Keratinocyte (primary cell): ENCODE measurements at regions not wholly inside any gene's neighbourhood (a gene's known extent, or its start where the extent isn't known, plus 50 kb on each side); places are given as distances from the start of the nearest gene placed in this dataset.
"Not testable (repeated sequence)": the region's sequence is repeated elsewhere in the genome, so short reads cannot be mapped to it uniquely, and the experiment has no call there.

Experiments
- DNase-seq: peaks from one replicate; pipeline ENCODE4 v3.0.0-alpha.2; 2011; ENCODE audit warnings: low read depth, missing footprints, low spot score
- FAIRE-seq: peaks from 2 replicates; lab custom pipeline; 2011; peaks lifted over from hg19 to GRCh38; lab: Jason Lieb, UNC
- H2AFZ ChIP-seq: 2 replicates; pipeline ENCODE4 v1.6.0; 2012; ENCODE audit warnings: low read length, control low read depth, inconsistent platforms; ENCODE audit not compliant: control insufficient read depth
- H3K27ac ChIP-seq: 2 replicates; pipeline ENCODE4 v1.5.1; 2011; ENCODE audit warnings: low read length; ENCODE audit not compliant: control insufficient read depth, insufficient read depth
- H3K27me3 ChIP-seq: 3 replicates; pipeline ENCODE4 v1.6.0; 2011; ENCODE audit warnings: low read length; ENCODE audit not compliant: control insufficient read depth, insufficient read depth; ENCODE audit errors: extremely low read depth
- H3K36me3 ChIP-seq, 2 experiments: 2 replicates in 1 of 2; 3 replicates in 1 of 2; pipeline ENCODE4 v1.5.1; 2011; ENCODE audit warnings: low read length in 2 of 2, mild to moderate bottlenecking in 1 of 2; ENCODE audit not compliant: control insufficient read depth in 2 of 2, insufficient read depth in 2 of 2; ENCODE audit errors: extremely low read depth in 1 of 2
- H3K4me1 ChIP-seq: 3 replicates; pipeline ENCODE4 v1.5.1; 2011; ENCODE audit warnings: low read length; ENCODE audit not compliant: control insufficient read depth, insufficient read depth; ENCODE audit errors: extremely low read depth
- H3K4me2 ChIP-seq: 3 replicates; pipeline ENCODE4 v1.6.0; 2011; ENCODE audit warnings: low read depth, low read length; ENCODE audit not compliant: control insufficient read depth, insufficient read depth; ENCODE audit errors: extremely low read depth
- H3K4me3 ChIP-seq, 3 experiments: fragments of 200-600 bp in 1 of 3; sonication (generic) in 1 of 3; 2 replicates in 2 of 3; 3 replicates in 1 of 3; pipeline ENCODE4 v1.5.1; 2011 to 2016; ENCODE audit warnings: low read length in 3 of 3, mild to moderate bottlenecking in 3 of 3, control low read depth in 2 of 3, inconsistent platforms in 1 of 3, low read depth in 1 of 3, mixed read lengths in 1 of 3, mixed run types in 1 of 3, moderate library complexity in 1 of 3; ENCODE audit not compliant: control insufficient read depth in 2 of 3, insufficient read depth in 2 of 3; ENCODE audit errors: extremely low read depth in 1 of 3
- H3K79me2 ChIP-seq: 2 replicates; pipeline ENCODE4 v1.6.0; 2012; ENCODE audit warnings: low read length; ENCODE audit not compliant: control insufficient read depth, insufficient read depth
- H3K9ac ChIP-seq: 3 replicates; pipeline ENCODE4 v1.6.0; 2011; ENCODE audit warnings: low read length; ENCODE audit not compliant: control insufficient read depth, insufficient read depth; ENCODE audit errors: extremely low read depth
- H3K9me1 ChIP-seq: 3 replicates; pipeline ENCODE4 v1.6.0; 2011; ENCODE audit warnings: low read length; ENCODE audit not compliant: control insufficient read depth, insufficient read depth; ENCODE audit errors: extremely low read depth
- H3K9me3 ChIP-seq: 2 replicates; pipeline ENCODE4 v1.5.1; 2012; ENCODE audit warnings: low read depth, low read length; ENCODE audit not compliant: control insufficient read depth
- H4K20me1 ChIP-seq: 3 replicates; pipeline ENCODE4 v1.6.0; 2011; ENCODE audit warnings: low read length; ENCODE audit not compliant: control insufficient read depth, insufficient read depth; ENCODE audit errors: extremely low read depth
- EZH2 ChIP-seq: IDR thresholded peaks from one replicate; pipeline ENCODE4 v1.6.1; 2012; ENCODE audit warnings: inconsistent platforms, mild to moderate bottlenecking, low read length, moderate library complexity
- dilution Hi-C: fragments of 300-500 bp; cut with MboI; formaldehyde crosslinking; loops from one replicate; pipeline ENCODE4 v1.7.0; 2020; ENCODE audit warnings: low sequenced_read_pairs; ENCODE audit not compliant: extremely low pct_ligation_motif_present
- TF ChIP-seq, protein P1 (sequence below), 3 experiments: IDR thresholded peaks in 1 of 3; conservative IDR thresholded peaks in 1 of 3; optimal IDR thresholded peaks in 1 of 3; 2 replicates in 2 of 3; 3 replicates in 1 of 3; pipeline versions ENCODE3 to v1.5.1; 2011; ENCODE audit warnings: low read length in 3 of 3, mild to moderate bottlenecking in 3 of 3, moderate library complexity in 2 of 3, control low read depth in 1 of 3, inconsistent platforms in 1 of 3; ENCODE audit not compliant: insufficient read depth in 2 of 3; ENCODE audit errors: extremely low read depth in 1 of 3

DNA sequence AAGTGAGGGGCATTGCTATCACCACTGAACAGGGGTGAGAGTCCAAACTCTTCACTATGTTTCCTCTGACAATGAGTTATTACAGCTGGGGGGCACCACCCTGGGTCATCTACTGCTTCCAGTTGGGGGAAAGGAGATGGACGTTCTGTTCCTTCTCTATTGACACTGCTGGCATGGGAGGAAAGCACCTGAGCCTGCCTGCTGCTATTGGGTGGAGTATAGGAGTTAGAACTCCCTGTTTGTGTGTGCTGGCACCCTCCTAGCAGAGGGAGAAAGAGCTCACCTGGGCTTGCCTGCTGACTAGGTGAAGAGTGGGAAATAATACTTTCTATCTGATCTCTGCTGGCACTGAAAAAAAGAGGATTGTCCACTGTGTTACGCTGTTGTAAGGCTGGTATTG, 163.8 kb downstream of the MSN start:
- no peak for TF ChIP-seq EZH2
- TF ChIP-seq, protein P1, sequence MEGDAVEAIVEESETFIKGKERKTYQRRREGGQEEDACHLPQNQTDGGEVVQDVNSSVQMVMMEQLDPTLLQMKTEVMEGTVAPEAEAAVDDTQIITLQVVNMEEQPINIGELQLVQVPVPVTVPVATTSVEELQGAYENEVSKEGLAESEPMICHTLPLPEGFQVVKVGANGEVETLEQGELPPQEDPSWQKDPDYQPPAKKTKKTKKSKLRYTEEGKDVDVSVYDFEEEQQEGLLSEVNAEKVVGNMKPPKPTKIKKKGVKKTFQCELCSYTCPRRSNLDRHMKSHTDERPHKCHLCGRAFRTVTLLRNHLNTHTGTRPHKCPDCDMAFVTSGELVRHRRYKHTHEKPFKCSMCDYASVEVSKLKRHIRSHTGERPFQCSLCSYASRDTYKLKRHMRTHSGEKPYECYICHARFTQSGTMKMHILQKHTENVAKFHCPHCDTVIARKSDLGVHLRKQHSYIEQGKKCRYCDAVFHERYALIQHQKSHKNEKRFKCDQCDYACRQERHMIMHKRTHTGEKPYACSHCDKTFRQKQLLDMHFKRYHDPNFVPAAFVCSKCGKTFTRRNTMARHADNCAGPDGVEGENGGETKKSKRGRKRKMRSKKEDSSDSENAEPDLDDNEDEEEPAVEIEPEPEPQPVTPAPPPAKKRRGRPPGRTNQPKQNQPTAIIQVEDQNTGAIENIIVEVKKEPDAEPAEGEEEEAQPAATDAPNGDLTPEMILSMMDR (optimal IDR thresholded peaks at IDR 0.05 in 1 of 3, IDR thresholded peaks at IDR 0.05 in 1 of 3, conservative IDR thresholded peaks at IDR 0.05 in 1 of 3; ENCODE audit: extremely low read depth in 1 of 3, insufficient read depth in 2 of 3, low read length in 3 of 3), result no peak
- dilution Hi-C loops, result no loop called here
- Histone ChIP-seq H3K9ac (no peak overlapping the region), H3K4me3 (no peak overlapping the region), H3K4me2 (no peak overlapping the region), H3K36me3 (no peaks in the 10 kb centered on the region), H4K20me1 (no peaks in the 10 kb centered on the region), H3K4me1 (no peaks in the 10 kb centered on the region), H3K9me1 (no peaks in the 10 kb centered on the region), H3K27me3 (no peaks in the 10 kb centered on the region), H3K9me3 (no peaks in the 10 kb centered on the region), H3K79me2 (no peaks in the 10 kb centered on the region), H3K27ac (no peak overlapping the region), H2AFZ (no peak overlapping the region)
- no peak for FAIRE-seq
- no peak for DNase-seq

DNA sequence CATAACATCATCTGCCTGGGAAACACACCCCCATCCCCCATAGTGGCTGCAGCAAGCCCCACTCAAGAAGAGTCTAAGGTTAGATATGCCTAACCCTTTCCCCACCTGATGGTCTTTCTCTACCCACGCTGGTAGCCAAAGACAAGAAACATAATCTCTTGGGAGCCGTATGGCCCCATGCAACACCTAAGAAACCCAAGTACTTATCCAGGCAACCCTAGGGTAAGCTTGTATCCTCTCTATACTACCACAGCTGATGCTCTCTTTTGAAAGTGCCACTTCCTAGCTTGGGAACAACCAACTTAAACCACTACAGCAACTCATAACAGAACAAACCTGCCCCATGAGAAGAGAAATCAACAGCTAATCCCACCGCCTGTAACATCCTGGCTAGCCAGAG, 161.1 kb downstream of the MSN start:
- no peak for TF ChIP-seq EZH2
- TF ChIP-seq, protein P1 (optimal IDR thresholded peaks at IDR 0.05 in 1 of 3, IDR thresholded peaks at IDR 0.05 in 1 of 3, conservative IDR thresholded peaks at IDR 0.05 in 1 of 3; ENCODE audit: extremely low read depth in 1 of 3, insufficient read depth in 2 of 3, low read length in 3 of 3), result no peak
- Histone ChIP-seq H3K9ac (no peak overlapping the region), H3K4me1 (no peaks in the 10 kb centered on the region), H3K4me3 (no peak overlapping the region), H3K9me1 (no peaks in the 10 kb centered on the region), H2AFZ (no peak overlapping the region), H4K20me1 (no peaks in the 10 kb centered on the region), H3K27me3 (no peaks in the 10 kb centered on the region), H3K27ac (no peak overlapping the region), H3K79me2 (no peaks in the 10 kb centered on the region), H3K36me3 (no peaks in the 10 kb centered on the region), H3K9me3 (no peaks in the 10 kb centered on the region), H3K4me2 (no peak overlapping the region)
- dilution Hi-C loops, result no loop called here
- DNase-seq (no peak), FAIRE-seq (no peak)

DNA sequence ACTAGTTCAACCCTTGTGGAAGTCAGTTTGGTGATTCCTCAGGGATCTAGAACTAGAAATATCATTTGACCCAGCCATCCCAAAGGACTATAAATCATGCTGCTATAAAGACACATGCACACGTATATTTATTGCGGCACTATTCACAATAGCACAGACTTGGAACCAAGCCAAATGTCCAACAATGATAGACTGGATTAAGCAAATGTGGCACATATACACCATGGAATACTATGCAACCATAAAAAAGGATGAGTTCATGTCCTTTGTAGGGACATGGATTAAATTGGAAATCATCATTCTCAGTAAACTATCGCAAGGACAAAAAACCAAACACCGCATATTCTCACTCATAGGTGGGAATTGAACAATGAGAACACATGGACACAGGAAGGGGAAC, 157.8 kb downstream of the MSN start:
- H3K36me3 ChIP-seq, H3K9ac ChIP-seq, H3K4me2 ChIP-seq, H3K79me2 ChIP-seq, H3K4me3 ChIP-seq, H4K20me1 ChIP-seq, H3K9me1 ChIP-seq, dilution Hi-C loops, H3K27me3 ChIP-seq, FAIRE-seq, H3K9me3 ChIP-seq, H3K4me1 ChIP-seq, H2AFZ ChIP-seq, H3K27ac ChIP-seq, DNase-seq: not testable (repeated sequence)
